Subcutaneous abdominal adipose tissue (tissue), 5 donors: ENCODE measurements at regions not wholly inside any gene's neighbourhood (a gene's known extent, or its start where the extent isn't known, plus 50 kb on each side); places are given as distances from the start of the nearest gene placed in this dataset.

Source experiments
- H3K27ac ChIP-seq: one replicate; pipeline ENCODE4 v1.7.0; 2013; ENCODE audit warnings: low read depth, mild to moderate bottlenecking, inconsistent platforms, low read length, moderate library complexity
- H3K27me3 ChIP-seq, 5 donors: one replicate each; pipeline ENCODE4 v1.7.0; 2013; ENCODE audit warnings: low read length in 5 of 5, inconsistent platforms in 1 of 5; ENCODE audit not compliant: control insufficient read depth in 5 of 5, insufficient read depth in 4 of 5
- H3K36me3 ChIP-seq, 5 donors: one replicate each; pipeline ENCODE4 v1.7.0; 2013; ENCODE audit warnings: low read length in 5 of 5; ENCODE audit not compliant: control insufficient read depth in 5 of 5, insufficient read depth in 5 of 5
- H3K4me1 ChIP-seq, 5 donors: one replicate each; pipeline ENCODE4 v1.7.0; 2013; ENCODE audit warnings: low read length in 5 of 5, mild to moderate bottlenecking in 3 of 5, moderate library complexity in 1 of 5; ENCODE audit not compliant: control insufficient read depth in 5 of 5, insufficient read depth in 5 of 5
- H3K4me3 ChIP-seq, 5 donors: one replicate each; pipeline ENCODE4 v1.7.0; 2013; ENCODE audit warnings: low read length in 5 of 5, low read depth in 1 of 5
- H3K9ac ChIP-seq, 5 donors: one replicate each; pipeline ENCODE4 v1.7.0; 2013; ENCODE audit warnings: low read length in 5 of 5, mild to moderate bottlenecking in 4 of 5, moderate library complexity in 3 of 5
- H3K9me3 ChIP-seq, 5 donors: one replicate each; pipeline ENCODE4 v1.7.0; 2013; ENCODE audit warnings: low read length in 5 of 5; ENCODE audit not compliant: control insufficient read depth in 5 of 5
- donor health status: healthy.
- donor health status: healthy.
- donor health status: healthy.
- donor health status: healthy.
- donor health status: healthy.

GRCh38 chrX:39669668-39670067, 428.1 kb downstream of the BCOR start:
- Histone ChIP-seq H3K27me3 (peaks cover 0 to 25% (median 9%) of the 10 kb centered on the region in 5 donors), H3K27ac (no peak overlapping the region), H3K9ac (no peak overlapping the region)

DNA sequence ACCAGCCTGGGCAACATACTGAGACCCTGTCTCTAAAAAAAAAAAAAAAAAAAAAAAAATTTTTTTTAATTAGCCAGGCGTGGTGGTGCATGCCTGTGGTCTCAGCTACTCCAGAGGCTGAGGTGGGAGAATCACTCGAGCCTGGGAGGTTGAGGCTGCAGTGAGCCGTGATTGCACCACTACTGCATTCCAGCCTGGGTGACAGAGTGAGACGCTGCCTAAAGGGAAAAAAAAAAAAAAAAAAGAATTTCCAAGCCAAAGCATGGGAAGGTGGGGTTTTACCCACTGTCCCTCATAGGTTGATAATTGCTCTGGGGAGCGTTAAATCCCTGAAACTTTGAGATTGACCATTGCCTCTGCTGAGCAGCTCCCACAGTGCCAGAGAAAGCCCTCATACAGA, 427.5 kb downstream of the BCOR start:
- no peak overlapping the region for H3K9ac ChIP-seq
- H3K4me3 ChIP-seq = no peak overlapping the region
- H3K9me3 ChIP-seq = peaks cover 0 to 6% (median 0%) of the 10 kb centered on the region in 5 donors
- H3K4me1 ChIP-seq = no peaks in the 10 kb centered on the region
- H3K36me3 ChIP-seq = no peaks in the 10 kb centered on the region
- H3K27ac ChIP-seq = no peak overlapping the region
- peaks cover 0 to 30% (median 9%) of the 10 kb centered on the region in 5 donors for H3K27me3 ChIP-seq

More at GRCh38 chrX:39669668-39670067, 428.1 kb downstream of the BCOR start:
- Histone ChIP-seq H3K36me3 (no peaks in the 10 kb centered on the region), H3K4me3 (no peak overlapping the region), H3K9me3 (peaks cover 0 to 6% (median 0%) of the 10 kb centered on the region in 5 donors), H3K4me1 (no peaks in the 10 kb centered on the region)

DNA sequence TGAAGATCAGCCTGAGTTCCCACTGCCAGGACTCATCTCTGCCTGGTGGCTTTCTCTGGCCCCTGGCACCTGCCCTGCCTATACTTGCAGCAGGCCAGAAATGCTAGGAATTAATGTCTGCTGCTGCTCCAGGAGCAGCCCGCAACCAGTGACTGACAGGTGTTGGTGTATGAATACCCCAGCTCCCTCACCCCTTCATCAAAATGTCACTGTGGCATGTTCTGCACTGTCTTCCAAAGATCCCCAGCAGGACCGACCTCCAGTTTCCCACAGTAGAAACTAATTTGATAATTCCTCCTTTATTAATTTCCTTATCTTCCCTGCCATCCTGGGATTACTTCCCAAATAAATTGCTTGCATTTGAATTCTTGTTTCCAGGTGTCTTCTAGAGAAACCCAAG, 425.4 kb downstream of the BCOR start:
- Histone ChIP-seq H3K9me3 (peaks cover 0 to 12% (median 5%) of the 10 kb centered on the region in 5 donors), H3K4me1 (no peaks in the 10 kb centered on the region), H3K36me3 (no peaks in the 10 kb centered on the region), H3K9ac (no peak overlapping the region), H3K27ac (no peak overlapping the region), H3K4me3 (no peak overlapping the region), H3K27me3 (peaks cover 0 to 30% (median 13%) of the 10 kb centered on the region in 5 donors)

DNA sequence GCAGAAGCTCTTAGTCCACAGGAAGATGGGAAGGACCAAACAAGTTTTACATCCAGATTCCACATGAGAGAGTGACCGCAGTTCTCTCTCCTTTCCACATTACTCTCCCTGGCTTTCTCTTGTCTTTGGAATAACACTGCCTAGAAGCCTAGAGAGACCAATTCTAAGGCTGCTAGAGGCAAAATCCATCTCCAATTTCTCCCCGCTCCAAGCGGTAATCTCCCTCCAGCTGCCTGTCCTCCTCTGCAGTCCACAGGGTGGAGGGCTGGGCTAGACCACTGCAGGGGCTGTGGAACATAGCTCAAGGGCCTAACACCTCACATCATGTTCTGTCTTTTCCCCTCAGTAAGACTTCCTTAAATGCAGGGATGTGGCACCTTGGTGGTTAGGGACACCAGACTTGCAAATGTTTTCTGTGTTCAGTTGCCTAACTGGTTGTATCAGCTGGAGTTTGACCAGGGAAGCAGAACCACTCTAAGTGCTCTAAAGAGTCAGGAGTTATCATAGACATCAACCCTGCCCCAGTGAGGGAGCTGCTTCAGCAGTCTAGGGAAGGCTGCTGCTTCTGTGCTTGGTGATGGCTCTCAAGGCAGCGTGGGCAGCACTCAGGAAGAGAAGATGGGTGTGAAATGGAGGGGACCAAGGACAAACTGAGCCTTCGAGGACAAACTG, 423.1 kb downstream of the BCOR start:
- H3K36me3 ChIP-seq = no peaks in the 10 kb centered on the region
- H3K4me1 ChIP-seq = peaks cover 0 to 7% (median 3%) of the 10 kb centered on the region in 5 donors
- H3K27ac ChIP-seq = no peak overlapping the region
- H3K9ac ChIP-seq = no peak overlapping the region
- H3K27me3 ChIP-seq = peaks cover 0 to 21% (median 8%) of the 10 kb centered on the region in 5 donors
- no peak overlapping the region for H3K4me3 ChIP-seq
- peaks cover 0 to 12% (median 5%) of the 10 kb centered on the region in 5 donors for H3K9me3 ChIP-seq

DNA sequence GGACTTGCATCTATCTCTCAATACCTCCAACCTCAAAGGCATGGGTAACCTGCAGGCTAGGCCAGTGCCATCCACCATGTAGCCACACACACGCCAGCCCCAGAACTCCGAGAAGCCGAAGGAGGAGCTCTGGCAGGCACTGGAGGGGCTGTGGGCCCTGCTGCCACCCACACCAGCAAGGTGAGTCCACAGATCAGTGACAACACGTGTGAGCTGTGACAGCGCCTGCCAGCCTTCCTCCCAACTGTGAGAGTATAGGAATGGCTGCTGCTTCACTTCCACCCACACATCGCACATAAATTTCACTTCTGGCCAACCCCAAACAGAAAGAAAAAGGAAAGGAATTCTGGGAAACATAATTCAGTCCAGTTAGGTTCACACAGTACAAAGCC, 422.6 kb downstream of the BCOR start:
- no peak overlapping the region for H3K27ac ChIP-seq

GRCh38 chrX:39675619-39676018, 422.1 kb downstream of the BCOR start:
- H3K4me3 ChIP-seq = no peak overlapping the region
- no peak overlapping the region for H3K9ac ChIP-seq
- H3K36me3 ChIP-seq = no peaks in the 10 kb centered on the region
- peaks cover 0 to 12% (median 7%) of the 10 kb centered on the region in 5 donors for H3K4me1 ChIP-seq
- no peak overlapping the region for H3K27ac ChIP-seq
- H3K9me3 ChIP-seq = peaks cover 0 to 10% (median 5%) of the 10 kb centered on the region in 5 donors
- peaks cover 0 to 20% (median 8%) of the 10 kb centered on the region in 5 donors for H3K27me3 ChIP-seq

More for the DNA sequence above, 422.6 kb downstream of the BCOR start:
- H3K27me3 ChIP-seq = peaks cover 0 to 20% (median 8%) of the 10 kb centered on the region in 5 donors
- H3K36me3 ChIP-seq = no peaks in the 10 kb centered on the region
- no peak overlapping the region for H3K9ac ChIP-seq
- peaks cover 0 to 9% (median 7%) of the 10 kb centered on the region in 5 donors for H3K4me1 ChIP-seq
- no peak overlapping the region for H3K4me3 ChIP-seq
- H3K9me3 ChIP-seq = peaks cover 0 to 12% (median 5%) of the 10 kb centered on the region in 5 donors

- Histone ChIP-seq H3K27ac (no peak overlapping the region), H3K27me3 (peaks cover 0 to 23% (median 8%) of the 10 kb centered on the region in 5 donors), H3K9me3 (peaks cover 0 to 6% (median 5%) of the 10 kb centered on the region in 5 donors), H3K9ac (no peak overlapping the region), H3K4me3 (no peak overlapping the region), H3K4me1 (peaks cover 0 to 16% (median 7%) of the 10 kb centered on the region in 5 donors), H3K36me3 (no peaks in the 10 kb centered on the region)
Observed at GRCh38 chrX:39676434-39676833, 421.3 kb downstream of the BCOR start.

DNA sequence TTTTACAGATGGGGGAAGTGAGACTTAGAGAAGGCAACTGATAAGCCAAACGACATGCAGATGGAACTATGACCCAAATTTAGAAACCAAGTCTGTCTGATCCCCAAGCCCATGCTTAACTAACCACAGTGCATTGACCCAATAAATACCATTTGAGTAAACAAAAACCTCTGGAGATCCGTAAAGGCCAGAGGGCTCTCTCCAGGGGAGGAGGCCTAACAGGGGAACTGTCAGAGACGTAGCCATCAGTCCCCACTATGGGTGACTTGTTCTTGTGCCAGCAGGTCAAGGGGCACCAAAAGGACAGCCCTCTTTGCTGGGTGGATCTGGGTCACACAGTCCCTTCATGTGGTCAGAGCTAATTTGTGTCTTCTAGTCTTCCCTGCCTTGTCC, 420.2 kb downstream of the BCOR start:
- Histone ChIP-seq H3K36me3 (no peaks in the 10 kb centered on the region), H3K9me3 (peaks cover 0 to 6% (median 5%) of the 10 kb centered on the region in 5 donors), H3K27ac (no peak overlapping the region), H3K4me1 (peaks cover 0 to 22% (median 11%) of the 10 kb centered on the region in 5 donors), H3K9ac (no peak overlapping the region), H3K4me3 (no peak overlapping the region), H3K27me3 (peaks cover 0 to 23% (median 8%) of the 10 kb centered on the region in 5 donors)

GRCh38 chrX:39677978-39678791, 419.6 kb downstream of the BCOR start:
- Histone ChIP-seq H3K27ac (no peak overlapping the region), H3K36me3 (no peaks in the 10 kb centered on the region), H3K4me1 (peaks cover 0 to 22% (median 11%) of the 10 kb centered on the region in 5 donors), H3K27me3 (peaks cover 0 to 20% (median 5%) of the 10 kb centered on the region in 5 donors), H3K4me3 (no peak overlapping the region), H3K9me3 (peaks cover 0 to 10% (median 9%) of the 10 kb centered on the region in 5 donors), H3K9ac (no peak overlapping the region)

DNA sequence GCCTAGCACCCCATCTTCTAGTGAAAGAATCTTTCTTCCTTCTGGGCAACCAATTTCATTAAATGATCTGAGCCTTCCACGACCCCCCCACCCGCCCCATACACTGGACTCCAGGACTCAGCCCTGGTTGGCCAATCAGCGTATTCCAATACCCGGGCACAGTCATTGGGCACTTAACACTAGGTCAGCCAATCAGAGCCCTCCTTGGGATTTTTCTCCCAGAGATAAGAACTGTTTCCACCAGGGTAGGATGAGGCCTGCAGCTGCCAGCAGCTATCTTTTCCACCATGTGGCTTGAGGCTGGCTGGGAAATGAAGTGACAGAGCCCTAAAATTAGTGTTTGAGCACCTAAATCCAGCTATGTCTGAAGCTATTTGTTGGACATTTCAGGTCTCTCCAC, 418.8 kb downstream of the BCOR start:
- Histone ChIP-seq H3K27ac (no peak overlapping the region), H3K4me3 (no peak overlapping the region), H3K9ac (no peak overlapping the region), H3K4me1 (peaks cover 0 to 22% (median 11%) of the 10 kb centered on the region in 5 donors), H3K27me3 (peaks cover 0 to 18% (median 4%) of the 10 kb centered on the region in 5 donors), H3K36me3 (no peaks in the 10 kb centered on the region), H3K9me3 (peaks cover 0 to 12% (median 10%) of the 10 kb centered on the region in 5 donors)
